ENCODE measurements at regions not wholly inside any gene's neighbourhood (a gene's known extent, or its start where the extent isn't known, plus 50 kb on each side); places are given as distances from the start of the nearest gene placed in this dataset.

- no peak for DNase-seq (ENCODE audit: low read depth, low spot score)
These were observed 420.0 kb upstream of the ST6GAL2 start for GRCh38 chr2:107305966-107306365.

- DNase-seq (ENCODE audit: low read depth, low spot score), result no peak
These were observed 420.9 kb upstream of the ST6GAL2 start for GRCh38 chr2:107306881-107307280.

GRCh38 chr2:107308835-107309234 lies 422.9 kb upstream of the ST6GAL2 start:
- DNase-seq (ENCODE audit: low read depth, low spot score), result no peak

GRCh38 chr2:107312240-107312639 lies 426.3 kb upstream of the ST6GAL2 start:
- DNase-seq (ENCODE audit: low read depth, low spot score), result no peak

- no peak for DNase-seq (ENCODE audit: low read depth, low spot score)
These were observed 427.3 kb upstream of the ST6GAL2 start for GRCh38 chr2:107313316-107313715.

GRCh38 chr2:107320881-107321280 lies 434.9 kb upstream of the ST6GAL2 start:
- no peak for DNase-seq (ENCODE audit: low read depth, low spot score)

GRCh38 chr2:107322416-107322815 lies 436.4 kb upstream of the ST6GAL2 start:
- no peak for DNase-seq (ENCODE audit: low read depth, low spot score)

GRCh38 chr2:107323946-107324565 lies 438.1 kb upstream of the ST6GAL2 start:
- DNase-seq (ENCODE audit: low read depth, low spot score), result no peak

GRCh38 chr2:107325981-107326786 lies 440.2 kb upstream of the ST6GAL2 start:
- DNase-seq (ENCODE audit: low read depth, low spot score), result no peak

- DNase-seq (ENCODE audit: low read depth, low spot score), result no peak
These were observed 448.3 kb upstream of the ST6GAL2 start for GRCh38 chr2:107334306-107334705.

- DNase-seq (ENCODE audit: low read depth, low spot score), result no peak
These were observed 450.6 kb upstream of the ST6GAL2 start for GRCh38 chr2:107336526-107336925.

- DNase-seq (ENCODE audit: low read depth, low spot score), result no peak
These were observed 451.4 kb upstream of the ST6GAL2 start for GRCh38 chr2:107337209-107337898.

GRCh38 chr2:107338059-107338458 lies 452.1 kb upstream of the ST6GAL2 start:
- DNase-seq (ENCODE audit: low read depth, low spot score), result no peak

GRCh38 chr2:107338571-107338970 lies 452.6 kb upstream of the ST6GAL2 start:
- no peak for DNase-seq (ENCODE audit: low read depth, low spot score)

- no peak for DNase-seq (ENCODE audit: low read depth, low spot score)
These were observed 455.0 kb upstream of the ST6GAL2 start for GRCh38 chr2:107340955-107341354.

- DNase-seq (ENCODE audit: low read depth, low spot score), result no peak
These were observed 463.4 kb upstream of the ST6GAL2 start for GRCh38 chr2:107349329-107349728.

GRCh38 chr2:107354175-107354574 lies 468.2 kb upstream of the ST6GAL2 start:
- no peak for DNase-seq (ENCODE audit: low read depth, low spot score)

GRCh38 chr2:107358362-107358761 lies 468.3 kb upstream of the RGPD4 start:
- no peak for DNase-seq (ENCODE audit: low read depth, low spot score)

GRCh38 chr2:107359021-107359420 lies 467.7 kb upstream of the RGPD4 start:
- no peak for DNase-seq (ENCODE audit: low read depth, low spot score)

GRCh38 chr2:107361751-107362381 lies 464.8 kb upstream of the RGPD4 start:
- no peak for DNase-seq (ENCODE audit: low read depth, low spot score)

GRCh38 chr2:107362993-107363392 lies 463.7 kb upstream of the RGPD4 start:
- DNase-seq (ENCODE audit: low read depth, low spot score), result no peak

GRCh38 chr2:107363806-107364205 lies 462.9 kb upstream of the RGPD4 start:
- DNase-seq (ENCODE audit: low read depth, low spot score), result no peak
